RWPE2 (cell line): ENCODE measurements at regions not wholly inside any gene's neighbourhood (a gene's known extent, or its start where the extent isn't known, plus 50 kb on each side); places are given as distances from the start of the nearest gene placed in this dataset.

ENCODE experiments used
- ATAC-seq: fragments of 200-7000 bp; cut with Tn5 transposase; 3 replicates; pipeline ENCODE4 v1.9.1; 2021; ENCODE audit warnings: low read depth
- DNase-seq: peaks from one replicate; pipeline ENCODE4 v3.0.0-alpha.2; 2020; ENCODE audit warnings: low spot score
- H3K27ac ChIP-seq: fragments of 450-650 bp; 2 replicates; pipeline ENCODE4 v1.5.1; 2017; ENCODE audit warnings: mild to moderate bottlenecking; ENCODE audit not compliant: poor library complexity, severe bottlenecking
- H3K27me3 ChIP-seq: fragments of 250-450 bp; sonication (Bioruptor Pico); 2 replicates; pipeline ENCODE4 v1.5.1; 2021; ENCODE audit warnings: mild to moderate bottlenecking, moderate library complexity; ENCODE audit not compliant: insufficient read depth, poor library complexity, severe bottlenecking
- H3K36me3 ChIP-seq: fragments of 250-450 bp; sonication (Bioruptor Pico); 2 replicates; pipeline ENCODE4 v1.5.1; 2020; ENCODE audit warnings: low read depth, mild to moderate bottlenecking, moderate library complexity
- H3K4me1 ChIP-seq: fragments of 250-450 bp; sonication (Bioruptor Pico); 2 replicates; pipeline ENCODE4 v1.5.1; 2021; ENCODE audit warnings: mild to moderate bottlenecking, moderate library complexity; ENCODE audit not compliant: insufficient read depth, poor library complexity, severe bottlenecking
- H3K4me3 ChIP-seq: fragments of 250-450 bp; sonication (Bioruptor Pico); 2 replicates; pipeline ENCODE4 v1.5.1; 2021; ENCODE audit warnings: mild to moderate bottlenecking, moderate library complexity; ENCODE audit not compliant: severe bottlenecking
- H3K9me3 ChIP-seq: fragments of 250-450 bp; sonication (Bioruptor Pico); 2 replicates; pipeline ENCODE4 v1.5.1; 2021; ENCODE audit warnings: mild to moderate bottlenecking, moderate library complexity; ENCODE audit not compliant: severe bottlenecking
- TF ChIP-seq, protein P1 (sequence below): fragments of 450-650 bp; IDR thresholded peaks from one replicate; pipeline ENCODE4 v1.5.1; 2017; ENCODE audit warnings: mild to moderate bottlenecking, moderate library complexity; ENCODE audit not compliant: poor library complexity, severe bottlenecking

DNA sequence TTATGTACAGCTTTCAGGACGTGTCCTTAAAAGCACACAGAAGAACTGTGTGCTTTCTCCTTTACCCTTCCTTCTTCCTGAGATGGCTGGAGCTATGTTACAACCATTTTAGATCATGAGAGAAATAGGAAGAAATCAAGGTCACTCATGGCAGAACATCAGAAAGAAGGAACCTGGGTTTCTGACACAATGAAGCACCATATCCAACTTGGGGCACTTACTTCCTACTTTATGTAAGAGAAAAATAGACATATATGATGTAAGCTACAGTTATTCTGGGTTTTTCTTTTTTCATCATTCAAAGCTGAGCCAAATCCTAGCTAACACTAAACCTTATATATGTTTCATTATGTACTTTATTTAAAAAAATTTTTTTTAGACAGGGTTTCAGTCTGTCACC lies 79.5 kb downstream of the FAM161A start:
- ATAC-seq (no peak), DNase-seq (no peak)
- TF ChIP-seq, protein P1, sequence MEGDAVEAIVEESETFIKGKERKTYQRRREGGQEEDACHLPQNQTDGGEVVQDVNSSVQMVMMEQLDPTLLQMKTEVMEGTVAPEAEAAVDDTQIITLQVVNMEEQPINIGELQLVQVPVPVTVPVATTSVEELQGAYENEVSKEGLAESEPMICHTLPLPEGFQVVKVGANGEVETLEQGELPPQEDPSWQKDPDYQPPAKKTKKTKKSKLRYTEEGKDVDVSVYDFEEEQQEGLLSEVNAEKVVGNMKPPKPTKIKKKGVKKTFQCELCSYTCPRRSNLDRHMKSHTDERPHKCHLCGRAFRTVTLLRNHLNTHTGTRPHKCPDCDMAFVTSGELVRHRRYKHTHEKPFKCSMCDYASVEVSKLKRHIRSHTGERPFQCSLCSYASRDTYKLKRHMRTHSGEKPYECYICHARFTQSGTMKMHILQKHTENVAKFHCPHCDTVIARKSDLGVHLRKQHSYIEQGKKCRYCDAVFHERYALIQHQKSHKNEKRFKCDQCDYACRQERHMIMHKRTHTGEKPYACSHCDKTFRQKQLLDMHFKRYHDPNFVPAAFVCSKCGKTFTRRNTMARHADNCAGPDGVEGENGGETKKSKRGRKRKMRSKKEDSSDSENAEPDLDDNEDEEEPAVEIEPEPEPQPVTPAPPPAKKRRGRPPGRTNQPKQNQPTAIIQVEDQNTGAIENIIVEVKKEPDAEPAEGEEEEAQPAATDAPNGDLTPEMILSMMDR = no peak
- H3K9me3 ChIP-seq = no peaks in the 10 kb centered on the region
- H3K4me3 ChIP-seq = no peak overlapping the region
- H3K27ac ChIP-seq = no peak overlapping the region
- H3K4me1 ChIP-seq = peaks cover 11% of the 10 kb centered on the region
- H3K27me3 ChIP-seq = no peaks in the 10 kb centered on the region
- H3K36me3 ChIP-seq = no peaks in the 10 kb centered on the region

- ATAC-seq (no peak), DNase-seq (no peak)
- Histone ChIP-seq H3K36me3 (no peaks in the 10 kb centered on the region), H3K4me1 (peaks cover 11% of the 10 kb centered on the region), H3K4me3 (no peak overlapping the region), H3K27me3 (no peaks in the 10 kb centered on the region), H3K27ac (no peak overlapping the region), H3K9me3 (no peaks in the 10 kb centered on the region)
- TF ChIP-seq, protein P1 = no peak
Measured at GRCh38 chr2:61771904-61772845, 81.7 kb downstream of the FAM161A start.

GRCh38 chr2:61770746-61771145 lies 83.1 kb downstream of the FAM161A start:
- ATAC-seq (peak; percentile 99), DNase-seq (no peak)
- H3K9me3 ChIP-seq = no peaks in the 10 kb centered on the region
- H3K36me3 ChIP-seq = no peaks in the 10 kb centered on the region
- H3K27me3 ChIP-seq = no peaks in the 10 kb centered on the region
- peaks cover 11% of the 10 kb centered on the region for H3K4me1 ChIP-seq
- H3K4me3 ChIP-seq = no peak overlapping the region
- TF ChIP-seq, protein P1 = no peak
- H3K27ac ChIP-seq = peak overlapping the region; percentile 39

GRCh38 chr2:61770298-61770697 lies 83.6 kb downstream of the FAM161A start:
- Histone ChIP-seq H3K27me3 (no peaks in the 10 kb centered on the region), H3K27ac (peak overlapping the region; percentile 39), H3K36me3 (no peaks in the 10 kb centered on the region), H3K9me3 (no peaks in the 10 kb centered on the region), H3K4me3 (no peak overlapping the region), H3K4me1 (peaks cover 11% of the 10 kb centered on the region)
- TF ChIP-seq, protein P1 = no peak
- ATAC-seq (peak; percentile 59), DNase-seq (no peak)
